Choroid plexus epithelial cell (primary cell): ENCODE measurements at regions not wholly inside any gene's neighbourhood (a gene's known extent, or its start where the extent isn't known, plus 50 kb on each side); places are given as distances from the start of the nearest gene placed in this dataset.

Source experiments
- DNase-seq: peaks from one replicate; pipeline ENCODE4 v3.0.0-alpha.2; 2010; ENCODE audit warnings: low read depth
- H3K4me3 ChIP-seq: 2 replicates; pipeline ENCODE4 v1.5.1; 2011; ENCODE audit warnings: low read depth, mild to moderate bottlenecking, control low read depth, low read length, moderate library complexity
- CTCF ChIP-seq: conservative IDR thresholded peaks from 2 replicates; pipeline ENCODE4 v1.5.1; 2011; ENCODE audit warnings: low read depth, mild to moderate bottlenecking, control low read depth, inconsistent platforms, low read length, moderate library complexity

- no peak overlapping the region for H3K4me3 ChIP-seq
- no peak for TF ChIP-seq CTCF
- no peak for DNase-seq
These were observed 340.5 kb upstream of the B3GAT1 start for GRCh38 chr11:134752526-134752925.

- no peak overlapping the region for H3K4me3 ChIP-seq
- no peak for TF ChIP-seq CTCF
- no peak for DNase-seq
These were observed 339.7 kb upstream of the B3GAT1 start for GRCh38 chr11:134751766-134752165.

- no peak overlapping the region for H3K4me3 ChIP-seq
- TF ChIP-seq CTCF = no peak
- no peak for DNase-seq
These were observed 339.1 kb upstream of the B3GAT1 start for GRCh38 chr11:134751031-134751585.

- no peak for TF ChIP-seq CTCF
- DNase-seq = no peak
- no peak overlapping the region for H3K4me3 ChIP-seq
These were observed 338.6 kb upstream of the B3GAT1 start for GRCh38 chr11:134750619-134751018.

- H3K4me3 ChIP-seq = no peak overlapping the region
- TF ChIP-seq CTCF = no peak
- no peak for DNase-seq
These were observed 337.2 kb upstream of the B3GAT1 start for GRCh38 chr11:134749040-134749839.

GRCh38 chr11:134746609-134747008 lies 334.6 kb upstream of the B3GAT1 start:
- TF ChIP-seq CTCF = no peak
- H3K4me3 ChIP-seq = no peak overlapping the region
- DNase-seq = no peak

GRCh38 chr11:134745456-134745855 lies 333.4 kb upstream of the B3GAT1 start:
- no peak overlapping the region for H3K4me3 ChIP-seq
- DNase-seq = no peak
- no peak for TF ChIP-seq CTCF
